D341Med (cell line): ENCODE measurements at regions not wholly inside any gene's neighbourhood (a gene's known extent, or its start where the extent isn't known, plus 50 kb on each side); places are given as distances from the start of the nearest gene placed in this dataset.
"Not testable (repeated sequence)": the region's sequence is repeated elsewhere in the genome, so short reads cannot be mapped to it uniquely, and the experiment has no call there.

Source experiments
- DNase-seq: peaks from one replicate; pipeline ENCODE4 v3.0.0; 2012; ENCODE audit warnings: low spot score

- DNase-seq = no peak
These were observed 732.6 kb downstream of the RERGL start for GRCh38 chr12:17357396-17357795.

GRCh38 chr12:17352164-17352563 lies 737.8 kb downstream of the RERGL start:
- no peak for DNase-seq

DNA sequence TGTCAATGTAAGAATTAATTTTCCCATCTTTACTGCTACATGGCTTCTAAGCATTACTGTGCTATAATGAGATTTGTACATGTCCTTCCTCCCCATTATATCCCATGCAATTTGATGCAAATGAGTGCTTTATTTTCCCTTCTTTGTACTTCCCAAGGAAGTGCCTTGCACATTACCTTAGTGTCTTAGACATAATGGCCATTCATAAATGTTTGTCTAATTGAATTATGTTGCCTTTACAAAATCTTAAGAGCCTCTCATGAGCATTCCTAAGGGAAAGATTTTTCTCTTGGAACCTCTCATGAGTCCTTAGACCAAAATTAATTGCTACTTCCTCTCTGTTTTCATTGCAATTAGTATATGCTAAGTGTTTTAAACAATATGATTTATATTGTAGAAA lies 741.7 kb downstream of the RERGL start:
- DNase-seq = no peak

DNA sequence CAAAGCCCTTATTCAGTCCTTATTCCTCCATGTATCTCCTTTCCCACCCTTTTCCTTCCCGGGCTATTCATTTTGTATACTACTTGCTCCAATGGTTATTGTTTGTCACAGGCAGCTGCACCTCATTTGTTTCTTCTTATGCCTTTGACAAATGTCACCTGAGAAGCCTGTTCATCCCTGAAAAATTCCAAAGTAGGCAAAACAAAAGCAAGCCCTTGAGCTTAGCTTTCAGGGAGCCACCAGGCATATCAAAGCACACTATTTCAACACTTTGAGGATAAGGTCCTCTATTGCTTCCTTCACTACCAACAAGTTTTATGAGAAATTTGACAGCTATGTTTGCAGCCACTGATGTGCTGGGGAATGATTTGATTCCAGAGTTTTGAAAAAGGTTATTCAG lies 738.7 kb upstream of the LMO3 start:
- no peak for DNase-seq

- DNase-seq = no peak
These were observed 736.5 kb upstream of the LMO3 start for GRCh38 chr12:17342381-17342961.

DNA sequence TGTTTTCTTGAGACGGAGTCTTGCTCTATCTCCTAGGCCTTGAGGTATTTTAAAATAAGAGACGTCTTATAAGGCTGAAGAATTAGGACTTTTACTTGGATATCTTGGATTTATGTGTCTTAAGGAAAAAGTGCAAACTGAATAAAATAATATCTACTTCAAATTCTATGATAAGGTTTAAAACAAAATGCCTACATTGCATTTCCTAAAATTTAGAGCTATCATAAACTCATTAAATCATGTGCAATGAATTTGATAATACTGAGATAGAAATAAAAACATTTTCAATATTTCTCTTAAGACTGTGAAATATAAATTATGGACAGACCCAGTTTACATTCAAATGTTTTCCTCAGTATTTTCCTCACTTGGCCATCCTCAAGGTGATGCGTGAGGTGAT lies 729.5 kb upstream of the LMO3 start:
- no peak for DNase-seq

DNA sequence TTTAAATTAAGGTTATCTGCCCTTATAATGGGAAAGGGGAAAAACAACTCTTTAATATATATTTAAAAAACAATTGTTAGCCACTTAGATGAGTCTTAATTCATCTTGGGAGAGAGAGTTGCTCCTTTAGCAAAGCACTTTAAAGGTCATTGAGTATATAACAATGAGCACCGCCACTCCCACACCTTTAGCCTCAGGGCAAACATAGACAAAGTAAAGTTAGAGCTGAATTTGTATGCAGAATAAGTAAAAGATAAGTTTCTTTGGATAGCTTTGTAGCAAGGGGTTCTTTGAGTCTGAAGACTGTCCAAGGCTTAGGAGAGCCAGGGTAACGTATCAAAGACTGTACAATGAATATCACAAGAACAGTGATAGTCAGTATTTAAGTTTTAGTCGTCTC lies 728.8 kb upstream of the LMO3 start:
- no peak for DNase-seq

DNA sequence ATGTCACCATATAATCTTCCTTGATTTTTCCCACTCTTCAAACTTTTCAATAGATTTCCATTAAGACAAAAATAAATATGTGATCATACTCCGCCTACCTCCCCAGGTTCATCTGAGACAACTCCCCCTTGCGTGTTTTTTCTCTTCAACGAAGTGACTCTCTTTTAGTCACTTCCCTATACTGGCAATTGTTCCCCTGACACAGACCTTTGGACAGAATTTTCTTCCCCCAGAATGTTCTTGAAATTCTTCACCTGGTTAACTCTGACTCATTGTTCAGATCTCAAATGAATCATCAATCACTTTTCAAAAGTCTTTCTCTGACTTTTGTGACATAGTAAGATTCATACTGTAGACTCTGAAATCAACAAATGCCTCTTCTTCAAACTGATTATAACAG lies 727.3 kb upstream of the LMO3 start:
- no peak for DNase-seq

DNA sequence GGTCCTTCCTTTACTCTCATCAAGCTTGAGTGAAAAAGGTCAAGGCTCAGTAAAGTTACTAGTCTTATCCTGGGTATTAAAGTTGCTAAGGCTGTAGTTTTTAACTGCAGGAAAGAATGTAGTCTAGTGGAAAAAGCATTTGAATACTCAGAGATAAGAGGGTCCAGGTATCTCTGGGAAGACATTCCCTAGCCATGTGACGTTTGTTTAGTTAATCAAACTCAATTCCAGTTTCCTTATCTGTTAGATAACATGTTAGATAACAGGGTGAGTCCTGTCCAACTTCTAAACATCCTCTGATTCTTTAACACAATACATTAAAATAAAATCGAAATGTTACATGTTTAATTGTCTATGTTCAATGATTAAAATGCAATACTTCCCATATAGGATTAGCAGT lies 720.7 kb upstream of the LMO3 start:
- no peak for DNase-seq

GRCh38 chr12:17322090-17322489 lies 716.1 kb upstream of the LMO3 start:
- DNase-seq = no peak

- no peak for DNase-seq
These were observed 698.8 kb upstream of the LMO3 start for GRCh38 chr12:17304503-17305347.

GRCh38 chr12:17302001-17302400 lies 696.0 kb upstream of the LMO3 start:
- DNase-seq = no peak

GRCh38 chr12:17301544-17301943 lies 695.6 kb upstream of the LMO3 start:
- DNase-seq = no peak

DNA sequence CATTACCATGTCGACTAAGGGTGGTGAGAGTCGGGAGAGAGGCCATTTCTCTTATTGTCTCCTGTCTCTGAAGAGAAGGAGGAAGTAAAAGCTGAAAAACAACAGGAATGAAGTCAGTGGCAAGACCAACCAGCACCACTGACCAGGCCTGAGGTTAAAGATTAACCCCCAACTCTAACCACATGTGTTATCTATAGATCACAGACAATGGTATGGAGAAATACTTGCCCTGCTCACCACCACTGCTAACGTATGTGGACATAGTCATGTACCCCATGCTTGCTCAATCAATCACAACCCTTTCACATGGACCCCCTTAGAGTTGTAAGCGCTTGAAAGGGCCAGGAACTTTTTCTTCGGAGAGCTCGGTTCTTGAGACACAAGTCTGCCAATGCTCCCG lies 690.9 kb upstream of the LMO3 start:
- no peak for DNase-seq

- DNase-seq = no peak
These were observed 680.9 kb upstream of the LMO3 start for GRCh38 chr12:17286874-17287273.

DNA sequence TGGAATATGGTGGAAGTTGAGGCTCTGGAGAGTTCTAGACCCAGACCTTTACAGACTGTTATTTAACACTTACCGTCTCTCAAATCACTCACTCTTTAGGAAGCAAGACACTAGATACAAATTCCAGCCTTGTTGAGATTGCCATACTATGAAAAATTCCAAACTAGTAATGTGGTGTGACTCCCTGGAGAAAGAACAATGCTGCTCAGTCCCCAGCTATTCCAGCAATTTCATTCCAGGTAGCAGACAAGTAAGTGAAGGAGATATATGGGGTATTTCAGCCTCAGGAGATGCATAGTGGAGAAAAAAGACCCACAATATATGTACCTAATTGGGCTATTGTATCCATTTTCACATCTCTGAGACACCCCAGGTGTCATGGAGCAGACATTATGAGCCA lies 678.9 kb upstream of the LMO3 start:
- DNase-seq = no peak

- DNase-seq = no peak
These were observed 677.6 kb upstream of the LMO3 start for GRCh38 chr12:17283563-17283962.

- not testable (repeated sequence) for DNase-seq
These were observed 676.2 kb upstream of the LMO3 start for GRCh38 chr12:17282169-17282568.

DNA sequence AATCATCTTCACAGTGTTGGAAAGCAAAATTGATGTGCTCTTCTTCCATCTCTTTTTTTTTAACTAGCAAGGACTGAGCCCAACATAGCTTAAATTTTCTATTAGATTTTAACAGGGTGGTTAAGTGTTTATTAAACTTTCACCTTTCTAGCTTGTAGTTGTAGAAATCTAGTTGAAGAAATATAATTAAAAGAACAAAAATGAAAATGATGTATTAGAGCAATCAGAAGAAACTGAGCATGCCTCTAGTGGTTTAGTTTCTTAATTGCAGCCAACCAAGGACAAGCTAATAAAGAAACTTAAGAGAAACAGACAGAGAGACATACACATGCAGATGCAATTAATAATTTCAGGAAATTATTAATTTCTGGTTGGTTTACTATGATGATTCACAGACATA lies 673.0 kb upstream of the LMO3 start:
- DNase-seq = no peak

DNA sequence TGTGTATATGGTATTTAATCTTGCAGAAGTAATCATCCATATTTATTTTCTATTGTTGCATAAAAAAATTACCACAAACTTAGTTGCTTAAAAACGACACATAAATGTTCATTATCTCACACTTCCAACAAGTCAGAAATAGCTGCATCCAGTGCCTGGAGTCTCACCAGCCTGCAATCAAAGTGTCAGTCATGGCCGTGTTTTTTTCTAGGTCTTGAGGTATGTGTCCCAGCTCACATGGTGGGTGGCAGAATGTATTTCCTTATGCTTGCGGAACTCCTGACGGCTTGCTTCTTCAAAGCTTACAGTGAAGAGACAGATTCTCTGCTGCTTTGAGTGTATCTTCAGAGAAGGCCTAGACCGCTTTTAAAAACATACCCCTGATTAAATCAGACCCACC lies 670.2 kb upstream of the LMO3 start:
- DNase-seq = no peak

DNA sequence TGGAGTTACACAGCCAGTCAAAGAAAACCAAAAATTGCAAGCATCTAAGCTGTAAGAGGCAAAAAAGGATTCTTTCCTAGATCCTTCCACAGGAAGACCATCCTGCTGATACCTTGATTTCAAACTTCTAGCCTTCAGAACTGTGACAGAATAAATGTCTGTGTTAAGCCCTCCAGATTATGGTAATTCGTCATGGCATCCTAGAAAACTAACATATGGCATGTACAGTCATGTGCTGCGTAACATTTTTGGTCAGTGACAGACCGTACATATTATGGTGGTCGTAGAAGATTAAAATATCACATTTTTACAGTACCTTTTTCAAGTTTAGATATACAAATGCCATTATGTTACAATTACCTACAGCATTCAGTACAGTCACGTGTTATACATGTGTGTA lies 660.9 kb upstream of the LMO3 start:
- DNase-seq = no peak

- no peak for DNase-seq
These were observed 658.6 kb upstream of the LMO3 start for GRCh38 chr12:17264603-17265002.

- DNase-seq = no peak
These were observed 633.9 kb upstream of the LMO3 start for GRCh38 chr12:17239874-17240273.

GRCh38 chr12:17235996-17236395 lies 630.0 kb upstream of the LMO3 start:
- no peak for DNase-seq
